ENCODE measurements at regions not wholly inside any gene's neighbourhood (a gene's known extent, or its start where the extent isn't known, plus 50 kb on each side); places are given as distances from the start of the nearest gene placed in this dataset.

DNA sequence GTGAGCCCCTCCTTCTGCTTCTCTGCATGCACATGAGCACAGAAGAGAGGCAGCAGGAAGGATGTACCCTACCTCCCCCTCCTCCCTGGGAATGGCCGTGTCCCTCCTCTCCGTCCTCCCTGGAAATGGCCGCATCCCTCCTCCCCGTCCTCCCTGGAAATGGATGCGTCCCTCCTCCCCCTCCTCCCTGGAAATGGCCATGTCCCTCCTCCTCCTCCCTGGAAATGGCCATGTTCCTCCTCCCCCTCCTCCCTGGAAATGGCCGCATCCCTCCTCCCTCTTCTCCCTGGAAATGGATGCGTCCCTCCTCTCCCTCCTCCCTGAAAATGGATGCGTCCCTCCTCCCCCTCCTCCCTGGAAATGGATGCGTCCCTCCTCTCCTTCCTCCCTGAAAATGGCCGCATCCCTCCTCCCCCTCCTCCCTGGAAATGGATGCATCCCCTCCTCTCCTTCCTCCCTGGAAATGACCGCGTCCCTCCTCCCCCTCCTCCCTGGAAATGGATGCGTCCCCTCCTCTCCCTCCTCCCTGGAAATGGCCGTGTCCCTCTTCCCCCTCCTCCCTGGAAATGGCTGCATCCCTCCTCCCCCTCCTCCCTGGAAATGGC lies 428.6 kb downstream of the AACS start:
- no peak overlapping the region for H3K4me3 ChIP-seq (replicated peaks; ENCODE audit: low read depth, low read length)
- TF ChIP-seq, protein P1, sequence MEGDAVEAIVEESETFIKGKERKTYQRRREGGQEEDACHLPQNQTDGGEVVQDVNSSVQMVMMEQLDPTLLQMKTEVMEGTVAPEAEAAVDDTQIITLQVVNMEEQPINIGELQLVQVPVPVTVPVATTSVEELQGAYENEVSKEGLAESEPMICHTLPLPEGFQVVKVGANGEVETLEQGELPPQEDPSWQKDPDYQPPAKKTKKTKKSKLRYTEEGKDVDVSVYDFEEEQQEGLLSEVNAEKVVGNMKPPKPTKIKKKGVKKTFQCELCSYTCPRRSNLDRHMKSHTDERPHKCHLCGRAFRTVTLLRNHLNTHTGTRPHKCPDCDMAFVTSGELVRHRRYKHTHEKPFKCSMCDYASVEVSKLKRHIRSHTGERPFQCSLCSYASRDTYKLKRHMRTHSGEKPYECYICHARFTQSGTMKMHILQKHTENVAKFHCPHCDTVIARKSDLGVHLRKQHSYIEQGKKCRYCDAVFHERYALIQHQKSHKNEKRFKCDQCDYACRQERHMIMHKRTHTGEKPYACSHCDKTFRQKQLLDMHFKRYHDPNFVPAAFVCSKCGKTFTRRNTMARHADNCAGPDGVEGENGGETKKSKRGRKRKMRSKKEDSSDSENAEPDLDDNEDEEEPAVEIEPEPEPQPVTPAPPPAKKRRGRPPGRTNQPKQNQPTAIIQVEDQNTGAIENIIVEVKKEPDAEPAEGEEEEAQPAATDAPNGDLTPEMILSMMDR (IDR thresholded peaks at IDR 0.05; ENCODE audit: low read length, missing control alignments) = no peak
- DNase-seq (ENCODE audit: low read depth) = no peak

DNA sequence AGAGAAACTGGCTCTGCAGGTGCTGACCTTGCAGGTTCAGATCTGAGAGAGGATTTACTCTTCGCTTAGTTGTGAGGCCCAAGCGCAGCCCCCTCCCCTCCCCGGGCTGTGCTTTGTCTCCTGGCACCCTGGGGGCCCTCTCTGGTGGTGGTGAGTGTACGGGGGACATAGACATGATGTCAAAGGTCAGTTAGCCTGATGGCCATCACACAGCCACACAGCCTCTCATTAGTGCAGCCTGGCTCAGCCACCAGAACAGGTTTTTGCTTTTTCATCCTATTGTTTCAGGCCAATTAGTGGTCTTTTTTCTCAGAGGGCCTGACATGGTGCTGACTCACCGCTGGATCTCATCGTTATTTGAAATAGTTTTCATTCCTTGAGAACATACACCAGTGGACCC lies 437.9 kb downstream of the AACS start:
- no peak overlapping the region for H3K4me3 ChIP-seq (replicated peaks; ENCODE audit: low read depth, low read length)
- no peak for DNase-seq (ENCODE audit: low read depth)
- TF ChIP-seq, protein P1 (IDR thresholded peaks at IDR 0.05; ENCODE audit: low read length, missing control alignments) = no peak

DNA sequence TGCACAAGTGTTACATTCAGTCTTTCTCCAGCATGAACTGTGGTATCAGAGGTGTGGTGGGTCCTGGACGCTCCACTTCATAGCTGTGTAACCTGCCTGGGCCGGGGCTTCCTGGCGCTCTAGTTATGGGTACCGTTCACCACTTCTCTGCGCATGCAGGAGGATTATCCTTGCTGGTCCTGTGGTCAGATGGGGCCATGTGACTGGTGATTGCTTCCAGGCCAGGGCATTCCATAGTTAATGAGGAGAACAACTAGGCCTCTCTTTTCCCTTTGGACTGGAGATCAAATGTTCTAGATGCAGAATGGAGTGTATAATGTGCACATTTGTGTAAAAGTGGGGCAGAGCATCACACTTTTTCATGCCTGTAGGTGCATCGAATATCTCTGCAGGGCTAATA lies 444.0 kb downstream of the AACS start:
- TF ChIP-seq, protein P1 (IDR thresholded peaks at IDR 0.05; ENCODE audit: low read length, missing control alignments) = no peak
- DNase-seq (ENCODE audit: low read depth) = no peak
- no peak overlapping the region for H3K4me3 ChIP-seq (replicated peaks; ENCODE audit: low read depth, low read length)

DNA sequence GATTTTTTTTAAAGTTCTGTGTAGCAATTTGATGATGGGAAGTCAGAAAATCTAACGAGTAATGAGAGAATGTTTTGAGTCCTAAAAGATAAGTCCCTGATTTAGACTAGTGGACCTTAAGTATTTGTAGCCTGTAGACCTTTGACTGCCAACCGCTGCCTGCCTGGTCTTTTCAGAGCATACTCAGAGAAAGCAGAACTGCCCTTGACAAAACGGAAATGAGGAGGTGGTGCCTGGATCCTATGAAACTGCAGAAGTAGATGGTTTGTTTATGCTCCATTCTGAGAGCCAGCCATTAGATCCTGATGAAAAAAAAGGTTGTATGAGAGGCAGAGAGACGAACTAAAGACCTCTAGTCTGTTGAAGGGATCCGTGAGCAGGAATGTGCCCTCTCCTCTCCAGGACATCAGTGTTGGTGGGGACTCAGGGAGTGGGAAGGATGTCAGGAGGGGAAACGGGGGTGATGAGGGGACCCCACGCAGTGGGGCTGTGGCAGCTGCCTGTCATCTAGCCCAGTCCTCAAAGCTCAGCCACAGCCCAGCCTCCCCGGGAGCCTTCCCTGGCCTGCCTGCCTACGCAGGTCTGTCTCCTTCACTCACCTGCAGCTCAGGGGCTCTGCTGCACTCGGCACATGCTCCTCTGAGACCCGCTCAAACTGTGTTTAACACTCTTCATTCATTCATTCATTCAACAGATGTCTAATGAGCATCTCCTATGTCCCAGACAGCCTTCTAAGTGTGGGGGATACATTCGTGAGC lies 447.5 kb downstream of the AACS start:
- H3K4me3 ChIP-seq (replicated peaks; ENCODE audit: low read depth, low read length) = no peak overlapping the region
- TF ChIP-seq, protein P1 (IDR thresholded peaks at IDR 0.05; ENCODE audit: low read length, missing control alignments) = no peak
- DNase-seq (ENCODE audit: low read depth) = no peak

DNA sequence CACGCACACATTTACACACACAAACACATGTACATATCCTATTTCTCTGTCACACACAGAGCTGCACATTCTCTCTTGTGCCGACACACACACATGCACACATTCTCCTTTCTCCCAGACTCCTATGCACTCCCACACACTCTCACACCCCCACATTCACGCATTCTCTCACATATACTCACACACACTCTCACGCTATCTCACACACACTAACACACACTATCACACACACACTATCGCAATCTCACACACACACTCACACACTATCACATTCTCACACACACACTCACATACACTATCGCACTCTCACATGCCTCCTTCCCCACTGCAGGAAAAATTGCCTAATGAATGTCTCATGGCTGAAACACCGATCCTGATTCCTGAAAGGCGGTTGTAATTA lies 450.7 kb downstream of the AACS start:
- TF ChIP-seq, protein P1 (IDR thresholded peaks at IDR 0.05; ENCODE audit: low read length, missing control alignments) = no peak
- no peak overlapping the region for H3K4me3 ChIP-seq (replicated peaks; ENCODE audit: low read depth, low read length)
- no peak for DNase-seq (ENCODE audit: low read depth)

DNA sequence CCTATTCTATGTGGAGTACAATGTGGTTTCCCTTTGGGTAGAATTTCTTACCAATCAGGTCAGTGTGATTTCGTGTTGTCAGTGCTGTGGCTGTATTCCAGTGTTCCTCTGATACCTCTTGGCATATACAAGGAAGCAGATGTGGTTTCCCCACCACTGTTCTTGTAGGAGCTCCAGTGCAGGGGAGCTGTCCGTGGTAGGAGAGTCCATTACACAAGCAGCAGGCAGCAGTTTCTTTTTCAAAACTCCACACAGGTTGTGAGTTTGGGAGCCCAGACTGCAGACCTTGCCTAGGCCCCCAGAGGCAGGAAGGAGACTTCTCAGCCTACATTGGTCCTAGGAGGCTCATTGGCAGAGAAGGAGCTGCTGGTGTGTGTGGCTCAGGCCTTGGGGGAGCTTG lies 452.8 kb downstream of the AACS start:
- no peak overlapping the region for H3K4me3 ChIP-seq (replicated peaks; ENCODE audit: low read depth, low read length)
- no peak for DNase-seq (ENCODE audit: low read depth)
- TF ChIP-seq, protein P1 (IDR thresholded peaks at IDR 0.05; ENCODE audit: low read length, missing control alignments) = no peak

All from fibroblast of pulmonary artery (primary cell).